Endothelial cell of umbilical vein (primary cell): ENCODE measurements at regions not wholly inside any gene's neighbourhood (a gene's known extent, or its start where the extent isn't known, plus 50 kb on each side); places are given as distances from the start of the nearest gene placed in this dataset.

ENCODE experiments used
- BruUV-seq: library from RNA; stranded (reverse); fragments of 400-500 nt; replicated peaks from 2 replicates; lab custom pipeline; 2021; lab: Mats Ljungman, UMichigan
- CTCF ChIA-PET: fragments of 300-600, 350-600 bp; sonication (Branson Sonifier 250); formaldehyde crosslinking; loops from one replicate; lab custom pipeline; 2021; ENCODE audit warnings: antibody characterized with exemption, inconsistent platforms; lab: Charles Lee
- POLR2A ChIA-PET: fragments of 300-600, 350-600 bp; sonication (Branson Sonifier 250); formaldehyde crosslinking; loops from one replicate; lab custom pipeline; 2021; ENCODE audit warnings: antibody characterized with exemption, inconsistent platforms; lab: Charles Lee
- DNase-seq: peaks from one replicate; pipeline ENCODE4 v3.0.0-alpha.2; 2011; ENCODE audit warnings: low read depth, low spot score
- FAIRE-seq: peaks from 2 replicates; lab custom pipeline; 2011; peaks lifted over from hg19 to GRCh38; lab: Jason Lieb, UNC
- H2AFZ ChIP-seq: 2 replicates; pipeline ENCODE4 v1.6.0; 2012; ENCODE audit warnings: low read depth, low read length, control low read depth, inconsistent platforms
- H3K27ac ChIP-seq: 2 replicates; pipeline ENCODE4 v1.5.1; 2011; ENCODE audit warnings: low read depth, mild to moderate bottlenecking, control low read depth, low read length, moderate library complexity; ENCODE audit not compliant: insufficient read depth
- H3K27me3 ChIP-seq, 2 experiments: 2 replicates each; pipeline versions ENCODE4 v1.6.0 to v1.6.1; 2011; ENCODE audit warnings: low read length in 2 of 2, mixed read lengths in 1 of 2; ENCODE audit not compliant: control insufficient read depth in 2 of 2, insufficient read depth in 2 of 2
- H3K36me3 ChIP-seq, 2 experiments: 2 replicates in 1 of 2; 3 replicates in 1 of 2; pipeline ENCODE4 v1.5.1; 2011; ENCODE audit warnings: low read length in 2 of 2, mild to moderate bottlenecking in 1 of 2, moderate library complexity in 1 of 2; ENCODE audit not compliant: control insufficient read depth in 2 of 2, insufficient read depth in 2 of 2; ENCODE audit errors: extremely low read depth in 1 of 2
- H3K4me1 ChIP-seq: 3 replicates; pipeline ENCODE4 v1.5.1; 2011; ENCODE audit warnings: mild to moderate bottlenecking, low read length; ENCODE audit not compliant: control insufficient read depth, insufficient read depth; ENCODE audit errors: extremely low read depth
- H3K4me2 ChIP-seq: 2 replicates; pipeline ENCODE4 v1.6.1; 2011; ENCODE audit warnings: low read length, control low read depth, mixed read lengths; ENCODE audit not compliant: insufficient read depth
- H3K4me3 ChIP-seq, 3 experiments: fragments of 200-600 bp in 1 of 3; sonication (generic), shearing (Covaris generic) in 1 of 3; replicated peaks in 1 of 3; 2 replicates each; pipeline ENCODE4 v1.5.1; 2011 to 2016; ENCODE audit warnings: control low read depth in 3 of 3, low read length in 3 of 3, mild to moderate bottlenecking in 2 of 3, inconsistent platforms in 1 of 3, low read depth in 1 of 3, moderate library complexity in 1 of 3; ENCODE audit not compliant: insufficient read depth in 1 of 3
- H3K79me2 ChIP-seq: 2 replicates; pipeline ENCODE4 v1.6.0; 2012; ENCODE audit warnings: low read length, inconsistent platforms; ENCODE audit not compliant: control insufficient read depth, insufficient read depth
- H3K9ac ChIP-seq: replicated peaks from 2 replicates; pipeline ENCODE3; 2011; ENCODE audit warnings: low read length, control low read depth; ENCODE audit not compliant: insufficient read depth; ENCODE audit errors: extremely low read depth
- H3K9me1 ChIP-seq: replicated peaks from 3 replicates; pipeline ENCODE4 v1.6.0; 2011; ENCODE audit warnings: mild to moderate bottlenecking, low read length; ENCODE audit not compliant: control insufficient read depth, insufficient read depth; ENCODE audit errors: extremely low read depth
- H3K9me3 ChIP-seq: replicated peaks from 2 replicates; pipeline ENCODE4 v1.5.1; 2012; ENCODE audit warnings: low read length, inconsistent platforms; ENCODE audit not compliant: control insufficient read depth, insufficient read depth
- H4K20me1 ChIP-seq: replicated peaks from 2 replicates; pipeline ENCODE3; 2011; ENCODE audit warnings: mild to moderate bottlenecking, low read length; ENCODE audit not compliant: control insufficient read depth, insufficient read depth; ENCODE audit errors: extremely low read depth
- FOS ChIP-seq: IDR thresholded peaks from 2 replicates; pipeline ENCODE4 v1.6.1; 2011; ENCODE audit warnings: mild to moderate bottlenecking, low read length, moderate library complexity, borderline replicate concordance; ENCODE audit not compliant: insufficient read depth
- GATA2 ChIP-seq: IDR thresholded peaks from 2 replicates; pipeline ENCODE4 v1.7.0; 2011; ENCODE audit warnings: low read depth, mild to moderate bottlenecking, moderate library complexity, mixed read lengths, low read length; ENCODE audit not compliant: insufficient read length, insufficient read depth
- JUN ChIP-seq: IDR thresholded peaks from 2 replicates; pipeline ENCODE4 v1.6.1; 2011; ENCODE audit warnings: borderline replicate concordance, low read depth; ENCODE audit not compliant: insufficient read length, insufficient read depth
- MYC ChIP-seq: IDR thresholded peaks from one replicate; pipeline ENCODE4 v1.6.1; 2011; ENCODE audit warnings: mild to moderate bottlenecking, low read depth, low read length
- dilution Hi-C: fragments of 300-500 bp; cut with MboI; formaldehyde crosslinking; loops from one replicate; pipeline ENCODE4 v1.15.0; 2019; ENCODE audit warnings: low sequenced_read_pairs; ENCODE audit not compliant: extremely low pct_ligation_motif_present
- intact Hi-C: fragments of 100-400 bp; cut with micrococcal nuclease; formaldehyde crosslinking; loops from one replicate; pipeline ENCODE4 v1.10.0; 2022
- TF ChIP-seq, protein P1 (sequence below), 2 donors: IDR thresholded peaks; 1 replicate in 1 of 2; 2 replicates in 1 of 2; pipeline ENCODE4 v1.5.1; 2011; ENCODE audit warnings: low read length in 2 of 2, mild to moderate bottlenecking in 2 of 2, moderate library complexity in 2 of 2, control low read depth in 1 of 2, inconsistent platforms in 1 of 2, low read depth in 1 of 2; ENCODE audit not compliant: insufficient read depth in 1 of 2; ENCODE audit errors: extremely low read depth in 1 of 2

DNA sequence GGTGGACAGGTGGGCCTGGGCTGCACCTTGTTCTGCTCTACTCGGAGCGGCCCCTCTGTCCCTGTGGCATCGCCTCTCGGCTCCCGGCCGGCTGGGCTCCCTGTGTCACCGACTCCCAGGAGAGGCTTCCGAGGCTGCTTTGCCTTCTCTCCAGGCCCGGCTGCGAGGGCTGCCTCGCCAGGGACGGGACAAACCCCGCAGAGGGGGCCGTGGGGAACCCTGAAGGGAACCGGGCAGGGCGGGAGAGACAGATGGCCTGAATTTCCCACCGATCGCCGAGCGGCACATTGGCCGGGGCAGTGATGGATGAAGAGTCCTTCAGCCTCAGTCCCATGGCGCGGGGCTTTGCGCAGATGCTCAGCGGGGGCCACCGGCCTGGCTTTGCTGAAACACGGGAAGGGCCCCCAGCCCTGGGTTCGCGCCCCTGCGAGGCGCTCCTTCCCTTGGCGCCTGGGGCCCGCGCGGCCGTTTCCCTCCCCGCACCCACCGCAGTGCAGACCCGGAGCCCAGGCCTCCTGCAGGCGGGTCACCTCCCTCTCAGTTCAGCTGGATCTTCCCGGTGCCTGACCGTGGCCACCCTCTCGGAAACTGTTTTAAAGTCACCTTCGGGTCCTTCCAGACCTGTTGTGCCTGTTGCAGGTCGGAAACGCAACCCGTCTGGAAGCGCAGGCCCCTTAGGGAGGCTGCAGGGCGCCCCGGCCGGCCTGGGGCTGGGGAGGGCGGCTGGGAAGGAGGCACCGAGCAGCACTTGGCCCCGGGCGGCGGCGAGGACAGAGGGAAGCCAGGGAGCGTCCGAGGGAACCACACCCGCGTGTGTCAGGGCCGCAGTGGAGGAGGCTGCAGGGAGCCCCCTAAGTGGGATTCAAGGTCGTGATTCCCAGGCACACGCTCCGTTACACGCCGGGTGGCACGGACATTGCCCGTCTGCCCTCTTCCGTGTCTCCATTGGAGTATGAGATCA lies 341.9 kb upstream of the SALL3 start:
- Histone ChIP-seq H4K20me1 (no peaks in the 10 kb centered on the region), H3K9me3 (peaks cover 4% of the 10 kb centered on the region), H3K27ac (no peak overlapping the region), H3K9me1 (no peaks in the 10 kb centered on the region), H3K4me2 (no peak overlapping the region), H3K4me1 (no peaks in the 10 kb centered on the region), H3K79me2 (no peaks in the 10 kb centered on the region), H3K4me3 (no peak overlapping the region), H2AFZ (no peak overlapping the region), H3K9ac (no peak overlapping the region), H3K27me3 (no peaks in the 10 kb centered on the region), H3K36me3 (no peaks in the 10 kb centered on the region)
- no peak for FAIRE-seq
- no peak for TF ChIP-seq FOS
- TF ChIP-seq JUN = no peak
- TF ChIP-seq GATA2 = no peak
- TF ChIP-seq MYC = no peak
- TF ChIP-seq, protein P1, sequence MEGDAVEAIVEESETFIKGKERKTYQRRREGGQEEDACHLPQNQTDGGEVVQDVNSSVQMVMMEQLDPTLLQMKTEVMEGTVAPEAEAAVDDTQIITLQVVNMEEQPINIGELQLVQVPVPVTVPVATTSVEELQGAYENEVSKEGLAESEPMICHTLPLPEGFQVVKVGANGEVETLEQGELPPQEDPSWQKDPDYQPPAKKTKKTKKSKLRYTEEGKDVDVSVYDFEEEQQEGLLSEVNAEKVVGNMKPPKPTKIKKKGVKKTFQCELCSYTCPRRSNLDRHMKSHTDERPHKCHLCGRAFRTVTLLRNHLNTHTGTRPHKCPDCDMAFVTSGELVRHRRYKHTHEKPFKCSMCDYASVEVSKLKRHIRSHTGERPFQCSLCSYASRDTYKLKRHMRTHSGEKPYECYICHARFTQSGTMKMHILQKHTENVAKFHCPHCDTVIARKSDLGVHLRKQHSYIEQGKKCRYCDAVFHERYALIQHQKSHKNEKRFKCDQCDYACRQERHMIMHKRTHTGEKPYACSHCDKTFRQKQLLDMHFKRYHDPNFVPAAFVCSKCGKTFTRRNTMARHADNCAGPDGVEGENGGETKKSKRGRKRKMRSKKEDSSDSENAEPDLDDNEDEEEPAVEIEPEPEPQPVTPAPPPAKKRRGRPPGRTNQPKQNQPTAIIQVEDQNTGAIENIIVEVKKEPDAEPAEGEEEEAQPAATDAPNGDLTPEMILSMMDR (IDR thresholded peaks at IDR 0.05; ENCODE audit: extremely low read depth in 1 of 2, insufficient read depth in 1 of 2, low read depth in 1 of 2, low read length in 2 of 2) = no peak
- intact Hi-C loops = no loop called here
- dilution Hi-C loops = no loop called here
- BruUV-seq = no TSS peak
- no peak for DNase-seq
- CTCF ChIA-PET = no interaction called here
- POLR2A ChIA-PET = no interaction called here
